HEK293T (cell line): ENCODE measurements at regions not wholly inside any gene's neighbourhood (a gene's known extent, or its start where the extent isn't known, plus 50 kb on each side); places are given as distances from the start of the nearest gene placed in this dataset.

ENCODE experiments used
- BHLHE40 ChIP-seq: fragments of 450-650 bp; IDR thresholded peaks from 2 replicates; pipeline ENCODE4 v1.6.1; 2016; ENCODE audit warnings: mild to moderate bottlenecking, moderate library complexity, borderline replicate concordance
- CTBP1 ChIP-seq: fragments of 450-650 bp; IDR thresholded peaks from 2 replicates; pipeline ENCODE4 v1.6.1; 2016; ENCODE audit warnings: borderline replicate concordance
- ELF4 ChIP-seq: fragments of 450-650 bp; IDR thresholded peaks from 2 replicates; pipeline ENCODE4 v1.6.1; 2017; ENCODE audit warnings: antibody characterized with exemption
- FOXM1 ChIP-seq: fragments of 450-650 bp; IDR thresholded peaks from 2 replicates; pipeline ENCODE4 v1.6.1; 2017; ENCODE audit warnings: mild to moderate bottlenecking, borderline replicate concordance
- HDGF ChIP-seq: fragments of 450-650 bp; IDR thresholded peaks from 2 replicates; pipeline ENCODE4 v1.6.1; 2017; ENCODE audit warnings: antibody characterized with exemption, borderline replicate concordance
- LEF1 ChIP-seq: fragments of 450-650 bp; IDR thresholded peaks from 2 replicates; pipeline ENCODE4 v1.6.1; 2017; ENCODE audit warnings: mild to moderate bottlenecking, borderline replicate concordance
- PKNOX1 ChIP-seq: fragments of 450-650 bp; IDR thresholded peaks from 2 replicates; pipeline ENCODE4 v1.6.1; 2016
- SP1 ChIP-seq: fragments of 450-650 bp; IDR thresholded peaks from 2 replicates; pipeline ENCODE4 v1.6.1; 2017
- TARDBP ChIP-seq: fragments of 450-650 bp; IDR thresholded peaks from 2 replicates; pipeline ENCODE4 v1.6.1; 2016

- TF ChIP-seq LEF1 (no peak), CTBP1 (no peak), ELF4 (no peak), HDGF (no peak), PKNOX1 (no peak), FOXM1 (no peak), TARDBP (no peak), SP1 (no peak), BHLHE40 (no peak)
Observed at GRCh38 chr17:49910094-49910857, 58.7 kb upstream of the DLX4 start.
